ENCODE measurements at regions not wholly inside any gene's neighbourhood (a gene's known extent, or its start where the extent isn't known, plus 50 kb on each side); places are given as distances from the start of the nearest gene placed in this dataset.

- TF ChIP-seq POLR2A (IDR thresholded peaks at IDR 0.05; ENCODE audit: low read depth, low read length) (no peak), TAF1 (IDR thresholded peaks at IDR 0.05; ENCODE audit: low read depth, low read length) (no peak), POLR2AphosphoS5 (IDR thresholded peaks at IDR 0.05; ENCODE audit: low read depth, low read length) (no peak), POU2F2 (IDR thresholded peaks at IDR 0.05; ENCODE audit: low read depth, low read length) (no peak)
Observed at GRCh38 chr16:27671410-27671809, 121.5 kb downstream of the KATNIP start.
